ENCODE measurements at regions not wholly inside any gene's neighbourhood (a gene's known extent, or its start where the extent isn't known, plus 50 kb on each side); places are given as distances from the start of the nearest gene placed in this dataset.
A peak's percentile ranks its signal among the peaks of the same experiment; 100 is the strongest.

DNA sequence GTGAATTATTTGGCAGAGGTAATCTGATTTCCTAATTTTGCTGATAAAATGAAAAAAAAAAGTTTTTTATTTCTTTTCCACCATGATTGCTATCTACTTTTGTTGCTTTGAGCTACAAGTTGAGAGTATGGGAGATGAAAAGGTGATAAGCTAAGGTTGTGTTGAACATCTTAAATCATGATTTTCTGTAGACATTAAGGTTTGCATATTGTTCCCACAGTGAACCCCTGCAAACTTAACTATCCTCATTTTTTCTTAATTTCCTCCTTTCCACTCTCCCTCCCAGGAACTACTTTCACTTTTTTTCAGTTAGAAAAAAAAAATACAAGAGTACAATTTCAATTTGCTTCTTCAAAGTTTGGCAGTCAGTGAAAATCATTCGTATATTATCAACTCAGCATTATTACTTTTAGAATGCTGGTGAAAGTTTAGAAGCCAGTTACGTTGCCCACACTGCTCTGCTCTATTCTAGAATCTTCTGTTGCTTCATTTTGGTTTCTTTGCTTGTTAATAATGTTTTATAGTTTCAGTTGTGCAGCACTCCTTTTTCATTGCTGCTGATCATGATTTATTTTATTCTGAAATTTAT, 673.8 kb upstream of the CITED2 start:
- H2AFZ ChIP-seq (ENCODE audit: low read depth, low read length) = no peak overlapping the region
- H3K27ac ChIP-seq (ENCODE audit: low read length, poor library complexity, severe bottlenecking) = no peak overlapping the region
- no peak overlapping the region for H2BK12ac ChIP-seq (ENCODE audit: low read length in 2 of 2)
- no peak overlapping the region for H4K8ac ChIP-seq (ENCODE audit: low read length)
- no peak for DNase-seq
- no CpG with 5 or more reads among the region's 2 CpGs for WGBS
- no peak overlapping the region for H2BK15ac ChIP-seq (ENCODE audit: low read depth, poor library complexity, severe bottlenecking)
- H3K23ac ChIP-seq (ENCODE audit: low read length in 2 of 2) = no peak overlapping the region
- H3K9ac ChIP-seq (ENCODE audit: low read length) = no peak overlapping the region
- H3K79me1 ChIP-seq (replicated peaks; ENCODE audit: low read length, poor library complexity, severe bottlenecking) = no peaks in the 10 kb centered on the region
- H2BK120ac ChIP-seq (ENCODE audit: low read depth, low read length) = no peak overlapping the region
- no peak overlapping the region for H3K18ac ChIP-seq (ENCODE audit: low read depth in 1 of 2, low read length in 2 of 2)
- H3K14ac ChIP-seq (ENCODE audit: low read length in 2 of 2) = no peak overlapping the region
- H3K27me3 ChIP-seq (ENCODE audit: control insufficient read depth in 1 of 2, insufficient read depth in 1 of 2, low read length in 2 of 2) = no peaks in the 10 kb centered on the region
- no peaks in the 10 kb centered on the region for H3K36me3 ChIP-seq (ENCODE audit: control insufficient read depth in 1 of 2, insufficient read depth in 2 of 2, low read depth in 1 of 2, low read length in 2 of 2)
- no peak overlapping the region for H3K4me2 ChIP-seq (ENCODE audit: low read length, poor library complexity, severe bottlenecking)
- no peak overlapping the region for H2AK5ac ChIP-seq (ENCODE audit: low read length, severe bottlenecking)
- H2BK5ac ChIP-seq (ENCODE audit: low read depth, low read length, poor library complexity, severe bottlenecking) = no peak overlapping the region
- H4K91ac ChIP-seq (ENCODE audit: low read length) = no peak overlapping the region
- no peak overlapping the region for H3K4me3 ChIP-seq (ENCODE audit: insufficient read depth in 1 of 2, low read depth in 1 of 2, low read length in 2 of 2)
- peaks cover 4% of the 10 kb centered on the region for H3K4me1 ChIP-seq (ENCODE audit: control insufficient read depth, insufficient read depth, low read depth, low read length)
- no peaks in the 10 kb centered on the region for H3K9me3 ChIP-seq (ENCODE audit: control insufficient read depth, low read length)
- H3K4ac ChIP-seq (ENCODE audit: low read depth in 1 of 2, low read length in 2 of 2) = no peak overlapping the region

DNA sequence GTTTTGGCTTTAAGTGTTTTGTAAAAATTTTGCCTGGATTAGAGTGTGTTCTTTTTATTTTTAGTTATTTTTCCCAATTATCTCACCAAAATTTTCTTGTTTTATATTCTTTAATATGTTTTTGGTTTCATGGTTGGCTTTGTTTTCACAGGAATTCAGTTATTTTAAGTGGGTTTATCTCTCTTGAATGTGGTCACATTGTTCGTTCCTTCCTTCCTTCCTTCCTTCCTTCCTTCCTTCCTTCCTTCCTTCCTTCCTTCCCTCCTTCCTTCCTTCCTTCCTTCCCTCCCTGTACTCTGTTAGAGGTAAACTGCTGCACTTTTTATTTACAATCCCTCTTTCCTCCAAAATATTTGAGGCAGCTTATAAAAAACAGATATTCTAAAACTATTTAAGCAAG, 672.9 kb upstream of the CITED2 start:
- H2BK15ac ChIP-seq (ENCODE audit: low read depth, poor library complexity, severe bottlenecking) = no peak overlapping the region
- H3K79me1 ChIP-seq (replicated peaks; ENCODE audit: low read length, poor library complexity, severe bottlenecking) = no peaks in the 10 kb centered on the region
- H3K27ac ChIP-seq (ENCODE audit: low read length, poor library complexity, severe bottlenecking) = no peak overlapping the region
- H3K18ac ChIP-seq (ENCODE audit: low read depth in 1 of 2, low read length in 2 of 2) = no peak overlapping the region
- no peak overlapping the region for H2BK12ac ChIP-seq (ENCODE audit: low read length in 2 of 2)
- WGBS = 85% methylated on average over 1 of the region's 1 CpG
- no peak overlapping the region for H2AFZ ChIP-seq (ENCODE audit: low read depth, low read length)
- H2BK120ac ChIP-seq (ENCODE audit: low read depth, low read length) = no peak overlapping the region
- no peak overlapping the region for H3K14ac ChIP-seq (ENCODE audit: low read length in 2 of 2)
- no peaks in the 10 kb centered on the region for H3K9me3 ChIP-seq (ENCODE audit: control insufficient read depth, low read length)
- no peaks in the 10 kb centered on the region for H3K36me3 ChIP-seq (ENCODE audit: control insufficient read depth in 1 of 2, insufficient read depth in 2 of 2, low read depth in 1 of 2, low read length in 2 of 2)
- H4K8ac ChIP-seq (ENCODE audit: low read length) = no peak overlapping the region
- no peaks in the 10 kb centered on the region for H3K27me3 ChIP-seq (ENCODE audit: control insufficient read depth in 1 of 2, insufficient read depth in 1 of 2, low read length in 2 of 2)
- DNase-seq = no peak
- peaks cover 4% of the 10 kb centered on the region for H3K4me1 ChIP-seq (ENCODE audit: control insufficient read depth, insufficient read depth, low read depth, low read length)
- no peak overlapping the region for H2BK5ac ChIP-seq (ENCODE audit: low read depth, low read length, poor library complexity, severe bottlenecking)
- no peak overlapping the region for H3K4ac ChIP-seq (ENCODE audit: low read depth in 1 of 2, low read length in 2 of 2)
- H3K4me3 ChIP-seq (ENCODE audit: insufficient read depth in 1 of 2, low read depth in 1 of 2, low read length in 2 of 2) = no peak overlapping the region
- no peak overlapping the region for H3K9ac ChIP-seq (ENCODE audit: low read length)
- no peak overlapping the region for H3K4me2 ChIP-seq (ENCODE audit: low read length, poor library complexity, severe bottlenecking)
- H2AK5ac ChIP-seq (ENCODE audit: low read length, severe bottlenecking) = no peak overlapping the region
- H3K23ac ChIP-seq (ENCODE audit: low read length in 2 of 2) = no peak overlapping the region
- no peak overlapping the region for H4K91ac ChIP-seq (ENCODE audit: low read length)

DNA sequence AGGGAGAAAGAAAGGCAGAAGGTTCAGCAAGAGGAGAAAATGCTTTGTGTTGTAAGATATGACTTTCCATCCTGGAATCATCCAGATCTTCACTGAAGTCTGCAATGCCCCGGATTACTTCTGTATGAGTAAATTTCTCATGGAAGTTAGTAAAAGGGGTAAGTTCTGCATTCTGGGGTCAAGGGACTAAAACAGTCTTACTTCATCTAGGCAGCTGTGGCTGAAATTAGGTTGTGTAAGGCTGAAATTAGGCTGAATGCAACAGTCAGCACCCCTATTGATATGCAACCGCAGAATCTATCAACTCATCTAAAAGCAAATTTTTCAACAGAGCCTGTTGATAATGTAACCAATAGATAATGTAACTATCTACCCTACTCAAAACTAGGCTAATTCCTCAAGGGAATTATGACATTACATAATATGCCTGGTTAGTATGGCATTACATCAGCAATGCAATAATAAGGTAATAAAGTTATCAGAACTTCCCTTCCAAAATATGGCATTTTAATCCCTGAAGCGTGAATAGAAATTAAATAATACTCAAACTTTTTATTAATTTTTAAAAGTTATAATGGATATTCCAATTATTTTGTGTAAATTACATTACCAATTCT, 671.7 kb upstream of the CITED2 start:
- no peak for DNase-seq
- no peak overlapping the region for H3K9ac ChIP-seq (ENCODE audit: low read length)
- H3K14ac ChIP-seq (ENCODE audit: low read length in 2 of 2) = no peak overlapping the region
- no peak overlapping the region for H3K4me3 ChIP-seq (ENCODE audit: insufficient read depth in 1 of 2, low read depth in 1 of 2, low read length in 2 of 2)
- H3K27ac ChIP-seq (ENCODE audit: low read length, poor library complexity, severe bottlenecking) = no peak overlapping the region
- no peak overlapping the region for H3K18ac ChIP-seq (ENCODE audit: low read depth in 1 of 2, low read length in 2 of 2)
- no peak overlapping the region for H2BK15ac ChIP-seq (ENCODE audit: low read depth, poor library complexity, severe bottlenecking)
- no peak overlapping the region for H2BK5ac ChIP-seq (ENCODE audit: low read depth, low read length, poor library complexity, severe bottlenecking)
- H3K36me3 ChIP-seq (ENCODE audit: control insufficient read depth in 1 of 2, insufficient read depth in 2 of 2, low read depth in 1 of 2, low read length in 2 of 2) = no peaks in the 10 kb centered on the region
- H2AFZ ChIP-seq (ENCODE audit: low read depth, low read length) = no peak overlapping the region
- H3K27me3 ChIP-seq (ENCODE audit: control insufficient read depth in 1 of 2, insufficient read depth in 1 of 2, low read length in 2 of 2) = no peaks in the 10 kb centered on the region
- WGBS = 100% methylated on average over 1 of the region's 3 CpGs
- no peak overlapping the region for H3K4me2 ChIP-seq (ENCODE audit: low read length, poor library complexity, severe bottlenecking)
- H2AK5ac ChIP-seq (ENCODE audit: low read length, severe bottlenecking) = no peak overlapping the region
- no peak overlapping the region for H4K8ac ChIP-seq (ENCODE audit: low read length)
- no peaks in the 10 kb centered on the region for H3K9me3 ChIP-seq (ENCODE audit: control insufficient read depth, low read length)
- H3K23ac ChIP-seq (ENCODE audit: low read length in 2 of 2) = no peak overlapping the region
- peaks cover 4% of the 10 kb centered on the region for H3K4me1 ChIP-seq (ENCODE audit: control insufficient read depth, insufficient read depth, low read depth, low read length)
- H3K4ac ChIP-seq (ENCODE audit: low read depth in 1 of 2, low read length in 2 of 2) = no peak overlapping the region
- H2BK12ac ChIP-seq (ENCODE audit: low read length in 2 of 2) = no peak overlapping the region
- no peaks in the 10 kb centered on the region for H3K79me1 ChIP-seq (replicated peaks; ENCODE audit: low read length, poor library complexity, severe bottlenecking)
- H4K91ac ChIP-seq (ENCODE audit: low read length) = no peak overlapping the region
- H2BK120ac ChIP-seq (ENCODE audit: low read depth, low read length) = no peak overlapping the region

DNA sequence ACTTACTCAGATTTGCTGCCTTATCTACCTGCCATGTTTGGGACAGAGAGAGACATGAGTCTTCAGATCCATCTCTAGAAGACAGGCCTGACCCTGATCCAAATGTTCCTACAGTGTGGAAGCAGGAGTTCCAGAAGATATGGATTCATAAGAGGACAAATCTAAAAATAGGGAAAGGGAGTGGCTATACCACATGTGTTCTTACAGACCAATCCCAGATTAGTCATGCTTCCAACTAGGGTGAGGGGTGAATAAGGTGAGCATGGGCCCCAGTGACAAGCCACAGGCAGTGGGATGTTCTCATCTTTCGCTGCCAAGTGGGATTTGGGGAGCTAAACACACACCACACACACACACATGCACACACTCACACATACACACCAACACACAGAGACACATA, 670.7 kb upstream of the CITED2 start:
- WGBS = 88% methylated on average over 1 of the region's 1 CpG
- peaks cover 3% of the 10 kb centered on the region for H3K4me1 ChIP-seq (ENCODE audit: control insufficient read depth, insufficient read depth, low read depth, low read length)
- H3K4ac ChIP-seq (ENCODE audit: low read depth in 1 of 2, low read length in 2 of 2) = peak overlapping the region; percentile 46 to 73
- no peaks in the 10 kb centered on the region for H3K9me3 ChIP-seq (ENCODE audit: control insufficient read depth, low read length)
- H3K79me1 ChIP-seq (replicated peaks; ENCODE audit: low read length, poor library complexity, severe bottlenecking) = no peaks in the 10 kb centered on the region
- H3K9ac ChIP-seq (ENCODE audit: low read length) = no peak overlapping the region
- H2BK12ac ChIP-seq (ENCODE audit: low read length in 2 of 2) = peak overlapping the region; percentile 95 to 96
- H3K18ac ChIP-seq (ENCODE audit: low read depth in 1 of 2, low read length in 2 of 2) = peak overlapping the region; percentile 74 to 92
- no peaks in the 10 kb centered on the region for H3K36me3 ChIP-seq (ENCODE audit: control insufficient read depth in 1 of 2, insufficient read depth in 2 of 2, low read depth in 1 of 2, low read length in 2 of 2)
- no peak overlapping the region for H3K4me2 ChIP-seq (ENCODE audit: low read length, poor library complexity, severe bottlenecking)
- H3K23ac ChIP-seq (ENCODE audit: low read length in 2 of 2) = peak overlapping the region in 1 of 2 experiments; percentile 87
- no peak overlapping the region for H3K4me3 ChIP-seq (ENCODE audit: insufficient read depth in 1 of 2, low read depth in 1 of 2, low read length in 2 of 2)
- no peak for DNase-seq
- H3K27ac ChIP-seq (ENCODE audit: low read length, poor library complexity, severe bottlenecking) = no peak overlapping the region
- H3K14ac ChIP-seq (ENCODE audit: low read length in 2 of 2) = peak overlapping the region in 1 of 2 experiments; percentile 99
- H2BK15ac ChIP-seq (ENCODE audit: low read depth, poor library complexity, severe bottlenecking) = peak overlapping the region; percentile 60
- no peaks in the 10 kb centered on the region for H3K27me3 ChIP-seq (ENCODE audit: control insufficient read depth in 1 of 2, insufficient read depth in 1 of 2, low read length in 2 of 2)
- peak overlapping the region; percentile 73 for H4K8ac ChIP-seq (ENCODE audit: low read length)
- H2AFZ ChIP-seq (ENCODE audit: low read depth, low read length) = no peak overlapping the region
- no peak overlapping the region for H2BK5ac ChIP-seq (ENCODE audit: low read depth, low read length, poor library complexity, severe bottlenecking)
- peak overlapping the region; percentile 15 for H2AK5ac ChIP-seq (ENCODE audit: low read length, severe bottlenecking)
- peak overlapping the region; percentile 86 for H4K91ac ChIP-seq (ENCODE audit: low read length)
- H2BK120ac ChIP-seq (ENCODE audit: low read depth, low read length) = no peak overlapping the region
